GM18508 (cell line): ENCODE measurements at regions not wholly inside any gene's neighbourhood (a gene's known extent, or its start where the extent isn't known, plus 50 kb on each side); places are given as distances from the start of the nearest gene placed in this dataset.
"Not testable (repeated sequence)": the region's sequence is repeated elsewhere in the genome, so short reads cannot be mapped to it uniquely, and the experiment has no call there.

Source experiments
- ATAC-seq: cut with Tn5 transposase; IDR thresholded peaks from one replicate; pipeline ENCODE4 v1.9.1; 2021; ENCODE audit warnings: moderate number of reproducible peaks; ENCODE audit not compliant: insufficient read depth, unreplicated experiment

DNA sequence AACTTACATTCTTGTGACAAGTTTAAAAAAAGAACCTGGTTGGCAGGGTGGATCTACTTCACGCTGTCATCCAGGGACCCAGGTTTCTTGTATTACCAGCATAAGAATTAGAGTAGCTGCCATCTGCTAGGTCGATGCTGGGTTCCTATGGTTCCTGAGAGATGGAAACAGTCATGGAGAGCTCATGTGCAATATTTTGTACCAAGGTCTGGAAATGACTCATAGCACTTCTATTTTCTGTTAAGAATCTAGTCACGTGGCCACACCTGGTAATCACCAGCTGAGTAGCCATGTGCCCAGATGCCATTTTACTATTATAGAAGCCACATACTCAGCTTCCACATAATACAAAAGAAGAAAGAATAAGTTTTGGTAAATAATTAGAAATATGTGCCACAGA lies 171.3 kb downstream of the CD83 start:
- ATAC-seq, result no peak

GRCh38 chr6:14290041-14290771 lies 172.6 kb downstream of the CD83 start:
- no peak for ATAC-seq

GRCh38 chr6:14290772-14291330 lies 173.3 kb downstream of the CD83 start:
- ATAC-seq, result no peak

DNA sequence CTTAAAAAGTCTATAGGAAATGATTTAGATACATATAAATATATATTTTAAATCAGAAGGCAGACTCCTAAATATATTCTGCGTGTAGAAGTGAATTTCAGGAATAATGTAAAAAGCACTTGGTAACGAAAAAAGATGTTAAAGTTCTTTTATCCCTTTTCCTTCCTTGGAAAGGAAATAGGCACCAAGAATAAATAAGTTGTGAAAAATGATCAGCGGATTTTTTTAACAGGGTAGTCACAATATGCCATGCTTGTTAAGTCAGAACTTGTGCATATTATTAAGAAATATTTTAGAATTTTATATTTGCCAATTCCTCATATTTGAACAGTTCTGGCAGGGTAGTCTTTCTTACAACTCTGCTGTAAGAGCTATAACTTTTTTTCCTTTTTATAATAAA lies 173.8 kb downstream of the CD83 start:
- ATAC-seq, result no peak

- ATAC-seq, result no peak
Measured at GRCh38 chr6:14292119-14292518, 174.5 kb downstream of the CD83 start.

- no peak for ATAC-seq
Measured at GRCh38 chr6:14294270-14294951, 176.8 kb downstream of the CD83 start.

DNA sequence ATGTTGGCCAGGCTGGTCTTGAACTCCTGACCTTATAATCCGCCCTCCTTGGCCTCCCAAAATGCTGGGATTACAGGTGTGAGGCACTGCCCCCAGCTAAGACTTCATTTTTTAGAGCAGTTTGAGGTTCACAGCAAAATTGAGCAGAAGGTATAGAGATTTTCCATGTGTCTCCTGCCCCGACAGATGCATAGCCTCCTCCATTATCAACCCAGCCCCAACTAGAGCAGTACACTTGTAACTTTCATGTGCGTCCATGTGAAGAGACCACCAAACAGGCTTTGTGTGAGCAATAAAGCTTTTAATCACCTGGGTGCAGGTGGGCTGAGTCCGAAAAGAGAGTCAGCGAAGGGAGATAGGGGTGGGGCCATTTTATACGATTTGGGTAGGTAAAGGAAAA lies 179.1 kb downstream of the CD83 start:
- not testable (repeated sequence) for ATAC-seq

DNA sequence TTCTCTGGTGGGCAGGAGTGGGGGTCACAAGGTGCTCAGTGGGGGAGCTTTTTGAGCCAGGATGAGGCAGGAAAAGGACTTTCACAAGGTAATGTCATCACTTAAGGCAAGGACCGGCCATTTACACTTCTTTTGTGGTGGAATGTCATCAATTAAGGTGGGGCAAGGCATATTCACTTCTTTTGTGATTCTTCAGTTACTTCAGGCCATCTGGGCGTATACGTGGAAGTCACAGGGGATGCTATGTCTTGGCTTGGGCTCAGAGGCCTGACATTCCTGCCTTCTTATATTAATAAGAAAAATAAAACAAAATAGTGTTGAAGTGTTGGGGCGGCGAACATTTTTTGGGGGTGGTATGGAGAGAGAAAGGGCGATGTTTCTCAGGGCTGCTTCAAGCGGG lies 179.5 kb downstream of the CD83 start:
- ATAC-seq, result not testable (repeated sequence)

DNA sequence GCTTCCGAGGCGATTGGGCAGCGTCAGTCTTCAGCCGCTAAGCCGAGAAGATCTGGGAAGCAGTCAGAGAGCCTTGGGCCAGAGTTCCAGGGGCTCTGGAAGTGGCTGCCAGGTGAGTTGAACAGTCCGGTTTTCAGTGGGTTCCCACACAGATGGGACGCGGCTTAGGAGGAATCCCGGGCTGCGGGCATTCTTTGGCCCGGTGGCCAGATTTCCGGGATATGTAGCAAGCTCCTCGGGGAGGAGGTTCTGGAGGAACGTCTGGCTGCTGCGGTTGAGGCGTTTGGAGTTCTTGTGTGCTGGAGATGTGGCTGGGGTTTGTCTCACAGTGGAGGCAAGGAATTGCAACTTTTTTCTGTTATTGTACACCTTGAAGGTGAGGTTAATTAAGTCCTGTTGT lies 182.6 kb downstream of the CD83 start:
- ATAC-seq, result not testable (repeated sequence)

- not testable (repeated sequence) for ATAC-seq
Measured at GRCh38 chr6:14300721-14301120, 183.1 kb downstream of the CD83 start.

DNA sequence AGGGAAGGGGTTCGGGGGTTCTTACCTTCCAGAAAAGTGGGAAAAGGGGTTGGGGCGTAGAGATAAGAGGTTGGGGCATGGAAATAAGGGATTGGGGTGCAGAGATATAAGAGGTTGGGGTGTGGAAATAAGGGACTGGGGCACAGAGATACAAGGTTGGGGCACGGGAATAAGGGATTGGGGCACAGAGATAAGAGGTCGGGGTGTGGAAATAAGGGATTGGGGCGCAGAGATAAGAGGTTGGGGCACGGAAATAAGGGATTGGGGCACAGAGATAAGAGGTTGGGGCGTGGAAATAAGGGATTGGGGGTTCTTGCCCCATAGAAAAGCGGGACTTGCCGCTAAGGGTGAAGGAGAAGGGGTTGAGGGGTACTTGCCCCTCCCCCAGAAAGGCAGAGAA lies 183.9 kb downstream of the CD83 start:
- ATAC-seq, result not testable (repeated sequence)

- ATAC-seq, result no peak
Measured at GRCh38 chr6:14305131-14305530, 187.6 kb downstream of the CD83 start.

- no peak for ATAC-seq
Measured at GRCh38 chr6:14305624-14306023, 188.1 kb downstream of the CD83 start.

GRCh38 chr6:14306151-14306906 lies 188.8 kb downstream of the CD83 start:
- ATAC-seq, result no peak

DNA sequence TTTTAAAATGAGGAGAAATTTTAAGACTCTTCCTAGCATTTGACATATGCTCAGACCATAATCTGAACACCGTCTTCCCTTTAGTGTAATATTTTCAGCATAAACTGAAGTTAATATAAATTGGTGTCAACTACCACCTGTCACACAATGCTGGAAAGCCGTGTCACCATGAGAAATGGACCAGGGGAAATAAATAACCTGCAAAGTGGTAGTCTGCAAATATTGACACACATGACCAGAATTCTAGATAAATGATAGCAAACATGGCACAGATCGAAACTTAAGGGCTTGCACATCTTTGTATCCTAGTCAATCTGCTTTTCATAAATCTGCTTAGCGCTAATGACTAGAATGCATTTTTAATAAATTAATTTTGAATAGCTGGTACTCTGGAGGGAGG lies 191.9 kb downstream of the CD83 start:
- ATAC-seq, result no peak

GRCh38 chr6:14309951-14310445 lies 192.4 kb downstream of the CD83 start:
- ATAC-seq, result no peak

DNA sequence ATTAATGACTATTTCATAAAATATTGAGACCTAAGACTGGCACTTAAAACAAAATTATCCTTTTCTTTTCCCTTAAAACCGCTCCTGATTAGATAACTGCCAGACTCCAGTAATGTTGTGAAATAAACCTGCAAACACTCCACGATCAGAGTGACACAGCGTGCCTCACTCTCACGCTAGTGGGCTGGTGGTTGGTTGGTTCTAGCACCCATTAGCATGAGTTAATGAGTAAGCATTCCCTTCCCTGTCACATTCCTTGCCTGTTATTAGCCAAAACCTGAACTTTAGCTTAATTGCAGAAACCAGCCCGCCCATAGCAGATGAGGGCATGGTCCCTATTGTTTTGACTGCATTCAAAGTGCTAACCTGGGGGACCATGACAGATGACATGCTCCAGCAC lies 193.4 kb downstream of the CD83 start:
- ATAC-seq, result no peak

- ATAC-seq, result no peak
Measured at GRCh38 chr6:14312587-14312986, 195.0 kb downstream of the CD83 start.

GRCh38 chr6:14313248-14313647 lies 195.7 kb downstream of the CD83 start:
- no peak for ATAC-seq

- no peak for ATAC-seq
Measured at GRCh38 chr6:14315353-14315752, 197.8 kb downstream of the CD83 start.
